K562 (cell line): ENCODE measurements at regions not wholly inside any gene's neighbourhood (a gene's known extent, or its start where the extent isn't known, plus 50 kb on each side); places are given as distances from the start of the nearest gene placed in this dataset.

Experiments
- ATAC-seq: fragments of 200-7000 bp; cut with Tn5 transposase; 3 replicates; pipeline ENCODE4 v1.9.1; 2020; ENCODE audit warnings: moderate library complexity
- BruUV-seq: library from RNA; stranded (reverse); fragments of 400-500 nt; replicated peaks from 2 replicates; lab custom pipeline; 2021; lab: Mats Ljungman, UMichigan
- CTCF ChIA-PET: fragments of 300-600 bp; formaldehyde crosslinking; extraction: SDS; loops from one replicate; lab custom pipeline; 2021; ENCODE audit warnings: low intra/inter-chr PET ratio; lab: Yijun Ruan, JAX
- POLR2A ChIA-PET: fragments of 300-600, 350-650 bp; sonication (Branson Sonifier 250); formaldehyde crosslinking; extraction: SDS; loops from one replicate; lab custom pipeline; 2021; ENCODE audit warnings: antibody characterized with exemption, inconsistent platforms; lab: Yijun Ruan, JAX
- DNase-seq, 4 experiments: peaks; one replicate each; pipeline versions ENCODE4 v3.0.0 to v3.0.0-alpha.2; 2011 to 2018; ENCODE audit warnings: low spot score in 3 of 4, mixed read lengths in 3 of 4; ENCODE audit errors: extremely low read depth in 1 of 4
- FAIRE-seq: peaks from 2 replicates; lab custom pipeline; 2011; peaks lifted over from hg19 to GRCh38; lab: Jason Lieb, UNC
- H2AFZ ChIP-seq: 2 replicates; pipeline ENCODE4 v1.6.0; 2011; ENCODE audit warnings: low read depth, low read length, control low read depth, inconsistent platforms
- H3K27ac ChIP-seq: fragments of 200-600 bp; 3 replicates; pipeline ENCODE4 v1.8.0; 2011; ENCODE audit warnings: low read depth, mild to moderate bottlenecking, control low read depth, inconsistent platforms, low read length, moderate library complexity, mixed read lengths; ENCODE audit errors: extremely low read depth
- H3K27me3 ChIP-seq, 2 experiments: fragments of 300-600 bp in 1 of 2; 2 replicates in 1 of 2; 3 replicates in 1 of 2; pipeline versions ENCODE4 v1.6.0 to v1.8.0; 2011; ENCODE audit warnings: inconsistent platforms in 2 of 2, low read length in 2 of 2, mild to moderate bottlenecking in 1 of 2, mixed read lengths in 1 of 2, moderate library complexity in 1 of 2; ENCODE audit not compliant: control insufficient read depth in 2 of 2, insufficient read depth in 2 of 2
- H3K36me3 ChIP-seq: fragments of 300-600 bp; 3 replicates; pipeline ENCODE4 v1.8.0; 2011; ENCODE audit warnings: mild to moderate bottlenecking, low read length, inconsistent platforms; ENCODE audit not compliant: control insufficient read depth, insufficient read depth
- H3K4me1 ChIP-seq, 2 experiments: fragments of 200-600 bp in 1 of 2; replicated peaks in 1 of 2; 2 replicates in 1 of 2; 3 replicates in 1 of 2; pipeline versions ENCODE4 v1.5.1 to v1.8.0; 2011; ENCODE audit warnings: inconsistent platforms in 2 of 2, low read length in 2 of 2, mild to moderate bottlenecking in 1 of 2, mixed read lengths in 1 of 2, moderate library complexity in 1 of 2; ENCODE audit not compliant: control insufficient read depth in 2 of 2, insufficient read depth in 2 of 2
- H3K4me2 ChIP-seq: 2 replicates; pipeline ENCODE4 v1.6.1; 2011; ENCODE audit warnings: low read length, control low read depth, inconsistent platforms, mixed read lengths; ENCODE audit not compliant: insufficient read depth
- H3K4me3 ChIP-seq: fragments of 200-600 bp; sonication (generic), shearing (Covaris generic); 2 replicates; pipeline ENCODE4 v1.5.1; 2016; ENCODE audit warnings: control low read depth, inconsistent platforms
- H3K79me2 ChIP-seq: fragments of 200-600 bp; 3 replicates; pipeline ENCODE4 v1.8.0; 2011; ENCODE audit warnings: low read length, inconsistent platforms; ENCODE audit not compliant: control insufficient read depth, insufficient read depth
- H3K9ac ChIP-seq, 2 experiments: 2 replicates each; pipeline versions ENCODE4 v1.6.0 to v1.6.1; 2011; ENCODE audit warnings: low read depth in 2 of 2, low read length in 2 of 2, control low read depth in 1 of 2, inconsistent platforms in 1 of 2, mild to moderate bottlenecking in 1 of 2, mixed read lengths in 1 of 2; ENCODE audit not compliant: insufficient read depth in 1 of 2
- H3K9me1 ChIP-seq: one replicate; pipeline ENCODE4 v1.6.0; 2011; ENCODE audit warnings: inconsistent platforms, mild to moderate bottlenecking, low read length, moderate library complexity; ENCODE audit not compliant: control insufficient read depth, insufficient read depth
- H3K9me3 ChIP-seq: replicated peaks from 2 replicates; pipeline ENCODE4 v1.5.1; 2011; ENCODE audit warnings: low read depth, low read length, inconsistent platforms; ENCODE audit not compliant: control insufficient read depth, insufficient read depth
- H4K20me1 ChIP-seq: replicated peaks from 2 replicates; pipeline ENCODE4 v1.6.1; 2011; ENCODE audit warnings: low read length, inconsistent platforms, mixed read lengths; ENCODE audit not compliant: control insufficient read depth, insufficient read depth
- FIP1L1 ChIP-seq: fragments of 200-400 bp; formaldehyde crosslinking; IDR thresholded peaks from 2 replicates; pipeline ENCODE4 v1.6.1; 2018; ENCODE audit warnings: mild to moderate bottlenecking, low read depth, low read length; ENCODE audit not compliant: poor library complexity, severe bottlenecking
- FOXO4 ChIP-seq: fragments of 450-650 bp; formaldehyde crosslinking; IDR thresholded peaks from 2 replicates; pipeline ENCODE4 v1.4.0; 2020; ENCODE audit warnings: mild to moderate bottlenecking, moderate library complexity
- HDAC3 ChIP-seq: fragments of 450-650 bp; IDR thresholded peaks from 2 replicates; pipeline ENCODE4 v1.6.1; 2018; ENCODE audit warnings: borderline replicate concordance, mild to moderate bottlenecking, moderate library complexity; ENCODE audit not compliant: partially characterized antibody
- NR3C1 ChIP-seq: sonication (generic); formaldehyde crosslinking; IDR thresholded peaks from 2 replicates; pipeline ENCODE4 v1.8.1; 2022; ENCODE audit warnings: missing genetic modification reagents
- POLR2A ChIP-seq: fragments of 450-650 bp; conservative IDR thresholded peaks from 2 replicates; pipeline ENCODE4 v1.6.1; 2016
- PTTG1 ChIP-seq: fragments of 450-650 bp; IDR thresholded peaks from 2 replicates; pipeline ENCODE4 v1.6.1; 2016; ENCODE audit warnings: low read depth, mild to moderate bottlenecking, missing genetic modification characterization, missing compliant biosample characterization
- ZBTB7A ChIP-seq: IDR thresholded peaks from 2 replicates; pipeline ENCODE4 v1.6.1; 2011; ENCODE audit warnings: low read depth, mild to moderate bottlenecking, low read length, moderate library complexity, borderline replicate concordance; ENCODE audit not compliant: control insufficient read depth
- ZNF354B ChIP-seq: fragments of 250-450 bp; sonication (Bioruptor Pico); IDR thresholded peaks from 2 replicates; pipeline ENCODE4 v1.4.0; 2020
- ZNF41 ChIP-seq: fragments of 250-450 bp; sonication (Bioruptor Pico); conservative IDR thresholded peaks from 2 replicates; pipeline ENCODE4 v1.4.0; 2020; ENCODE audit warnings: mild to moderate bottlenecking
- WGBS: fragments of 100-300 bp; shearing (Covaris generic); methylation state at CpG from one replicate; pipeline ENCODE4 v1.1.6; 2016; ENCODE audit warnings: low coverage, mixed read lengths; ENCODE audit not compliant: insufficient coverage; ENCODE audit errors: missing lambda C conversion rate; 5-methylcytosine and 5-hydroxymethylcytosine counted together
- in situ Hi-C: fragments of 300-500 bp; cut with MboI; formaldehyde crosslinking; loops from 4 replicates; pipeline ENCODE4 v1.15.0; 2018; ENCODE audit warnings: inconsistent platforms, mixed read lengths
- intact Hi-C: fragments of 100-400 bp; cut with micrococcal nuclease; formaldehyde crosslinking; loops from 2 replicates; pipeline ENCODE4 v1.14.2; 2022
- TF ChIP-seq, protein P1 (sequence below): fragments of 450-650 bp; formaldehyde crosslinking; IDR thresholded peaks from 2 replicates; pipeline ENCODE4 v1.4.0; 2022; ENCODE audit warnings: missing genetic modification characterization

DNA sequence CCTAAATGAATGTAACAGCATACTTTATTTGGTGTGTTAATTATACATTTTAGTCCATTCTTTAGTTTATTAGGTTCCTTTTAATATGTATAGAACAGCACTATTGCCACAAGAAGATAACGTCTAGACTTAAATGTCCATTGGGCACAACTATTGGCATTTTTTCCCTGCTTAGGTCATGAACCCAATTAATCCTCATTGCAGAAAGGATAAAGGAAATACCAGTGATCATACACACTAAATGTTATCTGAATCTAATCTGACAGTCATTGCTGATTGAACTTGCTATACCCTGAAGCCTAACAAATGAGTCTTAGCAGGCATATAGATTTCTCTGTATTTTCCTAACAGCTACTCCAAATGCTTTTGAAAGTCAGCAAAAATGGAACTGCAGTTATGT lies 2250.0 kb upstream of the AGA start:
- 11% methylated on average over 1 of the region's 1 CpG for WGBS
- FAIRE-seq = no peak
- in situ Hi-C loops = no loop called here

More for the DNA sequence above, 2250.0 kb upstream of the AGA start:
- Histone ChIP-seq H3K4me1 (no peaks in the 10 kb centered on the region), H3K9me3 (no peaks in the 10 kb centered on the region; the same call in 1 of the 2 replicates), H3K4me2 (no peak overlapping the region), H3K27ac (no peak overlapping the region), H3K79me2 (no peaks in the 10 kb centered on the region), H3K27me3 (no peaks in the 10 kb centered on the region), H3K9me1 (no peaks in the 10 kb centered on the region), H3K4me3 (no peak overlapping the region), H3K36me3 (no peaks in the 10 kb centered on the region), H2AFZ (no peak overlapping the region), H3K9ac (no peak overlapping the region), H4K20me1 (no peaks in the 10 kb centered on the region)
- no peak for TF ChIP-seq PTTG1
- TF ChIP-seq FIP1L1 = no peak
- TF ChIP-seq ZNF354B (CRISPR knock-in tag) = no peak
- no peak for TF ChIP-seq NR3C1
- TF ChIP-seq, protein P1, sequence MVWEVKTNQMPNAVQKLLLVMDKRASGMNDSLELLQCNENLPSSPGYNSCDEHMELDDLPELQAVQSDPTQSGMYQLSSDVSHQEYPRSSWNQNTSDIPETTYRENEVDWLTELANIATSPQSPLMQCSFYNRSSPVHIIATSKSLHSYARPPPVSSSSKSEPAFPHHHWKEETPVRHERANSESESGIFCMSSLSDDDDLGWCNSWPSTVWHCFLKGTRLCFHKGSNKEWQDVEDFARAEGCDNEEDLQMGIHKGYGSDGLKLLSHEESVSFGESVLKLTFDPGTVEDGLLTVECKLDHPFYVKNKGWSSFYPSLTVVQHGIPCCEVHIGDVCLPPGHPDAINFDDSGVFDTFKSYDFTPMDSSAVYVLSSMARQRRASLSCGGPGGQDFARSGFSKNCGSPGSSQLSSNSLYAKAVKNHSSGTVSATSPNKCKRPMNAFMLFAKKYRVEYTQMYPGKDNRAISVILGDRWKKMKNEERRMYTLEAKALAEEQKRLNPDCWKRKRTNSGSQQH (CRISPR knock-in tag) = no peak
- TF ChIP-seq POLR2A = no peak
- TF ChIP-seq HDAC3 = no peak
- TF ChIP-seq ZBTB7A = no peak
- TF ChIP-seq ZNF41 = no peak
- no peak for TF ChIP-seq FOXO4 (CRISPR knock-in tag)
- intact Hi-C loops = no loop called here
- no TSS peak for BruUV-seq
- CTCF ChIA-PET = no interaction called here
- POLR2A ChIA-PET = no interaction called here
- DNase-seq (no peak), ATAC-seq (no peak)
